ENCODE measurements at regions not wholly inside any gene's neighbourhood (a gene's known extent, or its start where the extent isn't known, plus 50 kb on each side); places are given as distances from the start of the nearest gene placed in this dataset.

DNA sequence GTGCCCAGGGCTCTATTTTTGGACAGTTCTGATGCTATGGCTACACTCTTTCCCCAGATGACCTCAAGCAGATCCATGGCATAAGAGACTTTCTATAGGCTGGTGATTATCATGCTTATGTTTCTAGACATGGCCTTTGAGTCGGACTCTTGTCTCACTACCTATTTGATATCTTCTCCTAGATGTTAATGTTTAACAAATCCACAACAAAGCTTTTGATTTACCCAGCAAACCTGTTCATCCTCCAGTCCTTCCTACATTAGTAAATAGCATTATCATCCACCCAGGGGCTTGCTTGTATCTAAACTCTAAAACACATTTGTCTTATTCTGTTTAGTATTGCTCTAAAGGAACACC, 188.7 kb downstream of the CSNK2A3 start:
- 100% methylated on average over 1 of the region's 1 CpG; no CpG with 5 or more reads in 1 of the 2 experiments for WGBS, 2 experiments (ENCODE audit: insufficient coverage in 1 of 2, insufficient read length in 1 of 2)
- Histone ChIP-seq H3K36me3 (ENCODE audit: control insufficient read depth, insufficient read depth, low read length) (no peaks in the 10 kb centered on the region), H3K9ac (ENCODE audit: extremely low read depth, low read length, poor library complexity, severe bottlenecking) (no peak overlapping the region), H3K27ac (ENCODE audit: low read depth, low read length) (no peak overlapping the region), H3K4me1 (ENCODE audit: control insufficient read depth, insufficient read depth, low read length) (no peaks in the 10 kb centered on the region), H3K27me3 (ENCODE audit: control insufficient read depth, insufficient read depth, low read length, poor library complexity, severe bottlenecking) (no peaks in the 10 kb centered on the region), H3K4me3 (ENCODE audit: low read length) (no peak overlapping the region), H3K9me3 (ENCODE audit: control insufficient read depth, low read length) (no peaks in the 10 kb centered on the region)
- H3K36me3 Mint-ChIP-seq (ENCODE audit: low read depth) = no peaks in the 10 kb centered on the region
- no peak overlapping the region for H3K27ac Mint-ChIP-seq
- TF ChIP-seq CTCF (conservative IDR thresholded peaks at IDR 0.05) = no peak
- H3K27me3 Mint-ChIP-seq (ENCODE audit: insufficient read depth) = peaks cover 26% of the 10 kb centered on the region
- H3K4me3 Mint-ChIP-seq = no peak overlapping the region
- no peak for DNase-seq
- peaks cover 2% of the 10 kb centered on the region for H3K9me3 Mint-ChIP-seq
- no peaks in the 10 kb centered on the region for H3K4me1 Mint-ChIP-seq

DNA sequence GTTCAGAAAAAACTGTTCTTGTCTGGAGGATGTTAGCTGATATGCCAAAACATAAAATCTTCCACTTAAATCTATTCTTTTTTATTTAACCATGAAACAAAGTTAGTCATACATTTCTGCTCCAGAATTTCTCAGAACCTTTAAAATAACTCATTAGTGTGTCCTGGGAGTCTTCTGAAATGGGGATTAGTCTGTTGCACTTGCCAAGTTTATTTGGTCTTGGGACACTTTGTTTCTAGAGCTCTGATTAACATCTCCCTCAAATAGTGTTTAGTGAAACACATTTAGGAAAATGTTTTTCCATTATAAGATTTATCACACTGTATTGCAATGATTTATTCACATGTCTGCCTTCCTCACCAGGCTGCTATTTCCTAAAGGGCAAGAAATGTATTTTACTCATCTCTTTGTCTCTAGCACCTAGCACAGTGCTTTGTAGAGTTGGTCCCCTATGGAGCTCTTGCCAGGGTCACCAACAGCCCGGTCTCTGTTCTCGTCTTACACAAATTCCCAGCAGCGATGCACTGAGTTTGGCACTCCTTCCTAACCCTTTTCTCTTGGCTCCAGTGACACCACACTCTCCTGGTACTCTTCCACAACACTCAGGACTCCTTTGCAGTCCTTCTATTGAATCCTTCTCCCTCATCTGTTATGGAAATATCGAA, 189.2 kb downstream of the CSNK2A3 start:
- DNase-seq = no peak
- Histone ChIP-seq H3K9me3 (ENCODE audit: control insufficient read depth, low read length) (no peaks in the 10 kb centered on the region), H3K4me1 (ENCODE audit: control insufficient read depth, insufficient read depth, low read length) (no peaks in the 10 kb centered on the region), H3K9ac (ENCODE audit: extremely low read depth, low read length, poor library complexity, severe bottlenecking) (no peak overlapping the region), H3K27ac (ENCODE audit: low read depth, low read length) (no peak overlapping the region), H3K27me3 (ENCODE audit: control insufficient read depth, insufficient read depth, low read length, poor library complexity, severe bottlenecking) (no peaks in the 10 kb centered on the region), H3K4me3 (ENCODE audit: low read length) (no peak overlapping the region), H3K36me3 (ENCODE audit: control insufficient read depth, insufficient read depth, low read length) (no peaks in the 10 kb centered on the region)
- WGBS, 2 experiments (ENCODE audit: insufficient coverage in 1 of 2, insufficient read length in 1 of 2) = 91 to 95% methylated on average over 4 of the region's 4 CpGs
- no peak for TF ChIP-seq CTCF (conservative IDR thresholded peaks at IDR 0.05)
- Mint-ChIP-seq H3K4me1 (no peaks in the 10 kb centered on the region), H3K4me3 (no peak overlapping the region), H3K36me3 (ENCODE audit: low read depth) (no peaks in the 10 kb centered on the region), H3K9me3 (peaks cover 2% of the 10 kb centered on the region), H3K27ac (no peak overlapping the region), H3K27me3 (ENCODE audit: insufficient read depth) (peaks cover 26% of the 10 kb centered on the region)

DNA sequence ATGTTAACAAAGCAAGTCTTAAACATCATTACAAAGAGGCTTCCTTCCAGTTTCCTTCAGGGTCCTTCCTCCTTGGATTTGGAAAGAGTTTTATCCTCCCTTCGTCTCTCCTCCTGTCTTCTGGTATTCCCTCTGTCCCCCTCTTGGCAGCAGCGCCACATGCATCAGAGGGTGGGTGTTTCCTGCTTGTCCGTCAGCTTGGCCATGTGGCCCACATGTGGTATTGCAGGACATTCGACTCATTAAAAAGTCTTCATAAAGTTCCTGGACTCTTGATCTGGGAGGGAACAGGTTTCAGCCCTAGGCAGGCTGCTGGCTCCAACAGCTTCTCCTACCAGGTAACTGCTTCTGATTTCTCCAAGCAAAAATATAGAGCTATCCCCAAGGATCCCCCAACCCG, 189.8 kb downstream of the CSNK2A3 start:
- H3K36me3 ChIP-seq (ENCODE audit: control insufficient read depth, insufficient read depth, low read length) = no peaks in the 10 kb centered on the region
- no peaks in the 10 kb centered on the region for H3K4me1 ChIP-seq (ENCODE audit: control insufficient read depth, insufficient read depth, low read length)
- Mint-ChIP-seq H3K27me3 (ENCODE audit: insufficient read depth) (peaks cover 26% of the 10 kb centered on the region), H3K9me3 (peaks cover 2% of the 10 kb centered on the region), H3K36me3 (ENCODE audit: low read depth) (no peaks in the 10 kb centered on the region), H3K27ac (no peak overlapping the region), H3K4me3 (no peak overlapping the region), H3K4me1 (no peaks in the 10 kb centered on the region)
- H3K9ac ChIP-seq (ENCODE audit: extremely low read depth, low read length, poor library complexity, severe bottlenecking) = no peak overlapping the region
- DNase-seq = peak; percentile 74
- WGBS, 2 experiments (ENCODE audit: insufficient coverage in 1 of 2, insufficient read length in 1 of 2) = 79 to 80% methylated on average over 1 to 5 of the region's 5 CpGs
- no peak overlapping the region for H3K4me3 ChIP-seq (ENCODE audit: low read length)
- no peak overlapping the region for H3K27ac ChIP-seq (ENCODE audit: low read depth, low read length)
- peak; percentile 61 for TF ChIP-seq CTCF (conservative IDR thresholded peaks at IDR 0.05)
- H3K9me3 ChIP-seq (ENCODE audit: control insufficient read depth, low read length) = no peaks in the 10 kb centered on the region
- no peaks in the 10 kb centered on the region for H3K27me3 ChIP-seq (ENCODE audit: control insufficient read depth, insufficient read depth, low read length, poor library complexity, severe bottlenecking)
